Naive B cell (primary cell): ENCODE measurements at regions not wholly inside any gene's neighbourhood (a gene's known extent, or its start where the extent isn't known, plus 50 kb on each side); places are given as distances from the start of the nearest gene placed in this dataset.

Source experiments
- ATAC-seq, 2 donors: fragments of 150-1000 bp; cut with Tn5 transposase; 2 replicates each; pipeline ENCODE4 v1.10.0; 2021; ENCODE audit warnings: low read depth in 2 of 2, mild to moderate bottlenecking in 2 of 2, moderate library complexity in 2 of 2
- DNase-seq: peaks from one replicate; pipeline ENCODE4 v3.0.0; 2022
- H3K27ac Mint-ChIP-seq, 6 donors: one replicate each; pipeline ENCODE4 v1.8.0; 2020 to 2022; ENCODE audit warnings: mild to moderate bottlenecking in 6 of 6, mixed read lengths in 6 of 6, moderate library complexity in 5 of 6, inconsistent platforms in 2 of 6
- H3K27me3 Mint-ChIP-seq, 3 donors: one replicate each; pipeline ENCODE4 v1.8.0; 2021 to 2022; ENCODE audit warnings: mixed read lengths in 3 of 3, mild to moderate bottlenecking in 1 of 3
- H3K36me3 Mint-ChIP-seq, 2 donors: one replicate each; pipeline ENCODE4 v1.8.0; 2020 to 2022; ENCODE audit warnings: mixed read lengths in 2 of 2, inconsistent platforms in 1 of 2, mild to moderate bottlenecking in 1 of 2
- H3K4me1 Mint-ChIP-seq, 3 donors: one replicate each; pipeline ENCODE4 v1.8.0; 2020 to 2022; ENCODE audit warnings: mixed read lengths in 3 of 3, inconsistent platforms in 1 of 3, mild to moderate bottlenecking in 1 of 3, moderate library complexity in 1 of 3
- H3K4me3 Mint-ChIP-seq, 8 donors: one replicate each; pipeline ENCODE4 v1.8.0; 2020 to 2022; ENCODE audit warnings: mild to moderate bottlenecking in 8 of 8, mixed read lengths in 8 of 8, moderate library complexity in 8 of 8, inconsistent platforms in 2 of 8
- H3K9me3 Mint-ChIP-seq, 7 donors: one replicate each; pipeline ENCODE4 v1.8.0; 2020 to 2022; ENCODE audit warnings: mixed read lengths in 7 of 7, mild to moderate bottlenecking in 5 of 7, inconsistent platforms in 2 of 7, moderate library complexity in 1 of 7

DNA sequence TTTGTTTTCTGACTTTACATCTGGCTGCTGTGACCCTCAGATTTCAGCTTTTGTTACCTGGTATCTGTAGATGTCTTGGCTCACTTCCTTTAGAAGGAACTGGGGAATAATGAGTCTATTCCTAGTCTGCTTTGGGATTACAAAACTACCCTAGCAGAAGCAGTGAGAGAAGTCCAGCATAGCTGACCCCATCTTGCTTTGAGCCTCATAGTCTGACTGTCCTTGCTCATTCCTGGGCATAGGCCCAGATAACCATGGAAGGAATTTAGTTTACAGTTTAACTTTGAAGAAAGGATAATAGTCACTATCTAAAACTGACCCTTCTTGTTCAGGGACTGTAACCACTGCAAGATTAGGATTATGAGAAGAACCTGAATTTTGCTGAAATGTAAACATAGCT is 163.0 kb upstream of the HNMT start:
- no peaks in the 10 kb centered on the region for H3K36me3 Mint-ChIP-seq
- no peak overlapping the region for H3K4me3 Mint-ChIP-seq
- no peak for DNase-seq
- no peaks in the 10 kb centered on the region for H3K27me3 Mint-ChIP-seq
- peaks cover 3 to 37% (median 12%) of the 10 kb centered on the region in 7 donors for H3K9me3 Mint-ChIP-seq
- no peak for ATAC-seq
- no peaks in the 10 kb centered on the region for H3K4me1 Mint-ChIP-seq
- H3K27ac Mint-ChIP-seq = no peak overlapping the region

DNA sequence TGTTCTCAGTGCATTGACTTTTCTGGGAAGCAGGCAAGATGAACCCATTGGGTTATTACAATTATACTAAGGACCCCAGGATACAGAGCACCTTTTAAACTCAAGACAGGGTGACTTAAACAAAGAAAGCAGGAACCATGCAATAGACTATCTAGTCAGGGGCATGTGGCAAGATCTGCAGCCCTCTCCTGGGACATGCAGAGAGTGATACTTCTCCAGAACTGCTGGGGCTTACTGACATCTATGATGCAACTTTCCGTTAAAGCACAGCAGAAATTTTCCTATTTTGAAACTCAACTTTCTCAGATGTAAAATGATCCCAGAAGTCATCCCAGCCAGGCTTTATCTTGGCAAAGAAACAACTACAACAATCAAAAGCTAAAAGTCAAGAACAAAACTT is 162.2 kb upstream of the HNMT start:
- Mint-ChIP-seq H3K27me3 (no peaks in the 10 kb centered on the region), H3K36me3 (no peaks in the 10 kb centered on the region), H3K27ac (no peak overlapping the region), H3K4me1 (no peaks in the 10 kb centered on the region), H3K4me3 (no peak overlapping the region), H3K9me3 (peaks cover 3 to 37% (median 12%) of the 10 kb centered on the region in 7 donors)
- ATAC-seq (no peak), DNase-seq (no peak)

- Mint-ChIP-seq H3K9me3 (peaks cover 6 to 33% (median 9%) of the 10 kb centered on the region in 7 donors), H3K36me3 (no peaks in the 10 kb centered on the region), H3K27ac (no peak overlapping the region)
These were observed 158.0 kb upstream of the HNMT start for GRCh38 chr2:137806068-137806805.

GRCh38 chr2:137809252-137809651 is 155.0 kb upstream of the HNMT start:
- DNase-seq (no peak), ATAC-seq (no peak)
- Mint-ChIP-seq H3K36me3 (no peaks in the 10 kb centered on the region), H3K27me3 (no peaks in the 10 kb centered on the region), H3K9me3 (peaks cover 0 to 10% (median 6%) of the 10 kb centered on the region in 7 donors), H3K27ac (no peak overlapping the region), H3K4me3 (no peak overlapping the region), H3K4me1 (no peaks in the 10 kb centered on the region)

More at GRCh38 chr2:137806068-137806805, 158.0 kb upstream of the HNMT start:
- Mint-ChIP-seq H3K4me3 (no peak overlapping the region), H3K4me1 (no peaks in the 10 kb centered on the region), H3K27me3 (no peaks in the 10 kb centered on the region)
- ATAC-seq (no peak), DNase-seq (no peak)

- peaks cover 0 to 10% (median 6%) of the 10 kb centered on the region in 7 donors for H3K9me3 Mint-ChIP-seq
- H3K36me3 Mint-ChIP-seq = no peaks in the 10 kb centered on the region
- no peak for DNase-seq
- no peak for ATAC-seq
- H3K4me1 Mint-ChIP-seq = no peaks in the 10 kb centered on the region
- H3K27me3 Mint-ChIP-seq = no peaks in the 10 kb centered on the region
- no peak overlapping the region for H3K4me3 Mint-ChIP-seq
- H3K27ac Mint-ChIP-seq = no peak overlapping the region
These were observed 154.4 kb upstream of the HNMT start for GRCh38 chr2:137809837-137810236.

- H3K27me3 Mint-ChIP-seq = no peaks in the 10 kb centered on the region
- H3K9me3 Mint-ChIP-seq = peaks cover 0 to 10% (median 6%) of the 10 kb centered on the region in 7 donors
- H3K27ac Mint-ChIP-seq = no peak overlapping the region
- H3K4me1 Mint-ChIP-seq = no peaks in the 10 kb centered on the region
- ATAC-seq = no peak
- H3K36me3 Mint-ChIP-seq = no peaks in the 10 kb centered on the region
- DNase-seq = no peak
- H3K4me3 Mint-ChIP-seq = no peak overlapping the region
These were observed 151.8 kb upstream of the HNMT start for GRCh38 chr2:137812517-137812916.

GRCh38 chr2:137813176-137813575 is 151.1 kb upstream of the HNMT start:
- peaks cover 0 to 9% (median 6%) of the 10 kb centered on the region in 7 donors for H3K9me3 Mint-ChIP-seq
- H3K36me3 Mint-ChIP-seq = no peaks in the 10 kb centered on the region
- H3K4me1 Mint-ChIP-seq = no peaks in the 10 kb centered on the region
- DNase-seq (no peak), ATAC-seq (no peak)
- H3K27me3 Mint-ChIP-seq = no peaks in the 10 kb centered on the region
- H3K4me3 Mint-ChIP-seq = no peak overlapping the region
- no peak overlapping the region for H3K27ac Mint-ChIP-seq

- no peak overlapping the region for H3K27ac Mint-ChIP-seq
- peaks cover 0 to 2% (median 1%) of the 10 kb centered on the region in 3 donors for H3K27me3 Mint-ChIP-seq
- ATAC-seq = no peak
- H3K4me3 Mint-ChIP-seq = no peak overlapping the region
- DNase-seq = no peak
- no peaks in the 10 kb centered on the region for H3K9me3 Mint-ChIP-seq
- H3K36me3 Mint-ChIP-seq = no peaks in the 10 kb centered on the region
- no peaks in the 10 kb centered on the region for H3K4me1 Mint-ChIP-seq
These were observed 147.2 kb upstream of the HNMT start for GRCh38 chr2:137817058-137817457.

- H3K27ac Mint-ChIP-seq = no peak overlapping the region
- H3K9me3 Mint-ChIP-seq = peaks cover 0 to 5% (median 0%) of the 10 kb centered on the region in 7 donors
- H3K4me3 Mint-ChIP-seq = no peak overlapping the region
- no peaks in the 10 kb centered on the region for H3K36me3 Mint-ChIP-seq
- peaks cover 0 to 13% (median 9%) of the 10 kb centered on the region in 3 donors for H3K27me3 Mint-ChIP-seq
- DNase-seq (no peak), ATAC-seq (no peak)
- no peaks in the 10 kb centered on the region for H3K4me1 Mint-ChIP-seq
These were observed 141.1 kb upstream of the HNMT start for GRCh38 chr2:137823196-137823595.

- ATAC-seq (no peak), DNase-seq (no peak)
- H3K4me1 Mint-ChIP-seq = no peaks in the 10 kb centered on the region
- H3K4me3 Mint-ChIP-seq = no peak overlapping the region
- no peak overlapping the region for H3K27ac Mint-ChIP-seq
- peaks cover 0 to 16% (median 13%) of the 10 kb centered on the region in 3 donors for H3K27me3 Mint-ChIP-seq
- H3K9me3 Mint-ChIP-seq = peaks cover 0 to 5% (median 0%) of the 10 kb centered on the region in 7 donors
- no peaks in the 10 kb centered on the region for H3K36me3 Mint-ChIP-seq
These were observed 139.8 kb upstream of the HNMT start for GRCh38 chr2:137824501-137824900.

GRCh38 chr2:137826373-137827372 is 137.6 kb upstream of the HNMT start:
- H3K27ac Mint-ChIP-seq = peak overlapping the region in 1 of 6 donors; percentile 68
- no peak for DNase-seq
- H3K4me1 Mint-ChIP-seq = no peaks in the 10 kb centered on the region
- no peak overlapping the region for H3K4me3 Mint-ChIP-seq
- H3K27me3 Mint-ChIP-seq = peaks cover 0 to 17% (median 13%) of the 10 kb centered on the region in 3 donors
- no peak for ATAC-seq
- H3K36me3 Mint-ChIP-seq = no peaks in the 10 kb centered on the region
- H3K9me3 Mint-ChIP-seq = peaks cover 0 to 5% (median 0%) of the 10 kb centered on the region in 7 donors

DNA sequence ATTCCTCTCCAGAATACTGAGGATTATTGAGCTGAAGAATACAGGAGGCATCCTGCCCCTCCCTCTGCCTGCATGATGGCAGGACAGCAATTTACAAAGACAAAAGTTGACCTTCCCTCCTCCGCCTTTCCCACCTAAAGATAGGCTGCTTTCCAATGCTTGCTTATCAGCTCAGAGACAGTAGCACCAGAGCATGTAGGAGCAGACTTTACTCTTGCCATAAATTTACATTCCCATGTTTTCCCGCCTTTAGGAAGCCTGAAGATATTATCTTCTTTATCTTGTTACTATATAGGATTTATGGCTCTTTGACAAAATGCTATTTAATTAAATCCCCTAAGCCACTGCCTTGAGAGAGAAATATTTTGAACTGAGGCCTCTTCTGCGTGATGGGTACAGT is 135.6 kb upstream of the HNMT start:
- H3K9me3 Mint-ChIP-seq = no peaks in the 10 kb centered on the region
- no peaks in the 10 kb centered on the region for H3K4me1 Mint-ChIP-seq
- DNase-seq (no peak), ATAC-seq (no peak)
- H3K36me3 Mint-ChIP-seq = no peaks in the 10 kb centered on the region
- H3K27me3 Mint-ChIP-seq = peaks cover 0 to 8% (median 6%) of the 10 kb centered on the region in 3 donors
- H3K27ac Mint-ChIP-seq = no peak overlapping the region
- no peak overlapping the region for H3K4me3 Mint-ChIP-seq

GRCh38 chr2:137829251-137829650 is 135.0 kb upstream of the HNMT start:
- H3K4me3 Mint-ChIP-seq = no peak overlapping the region
- no peaks in the 10 kb centered on the region for H3K4me1 Mint-ChIP-seq
- no peaks in the 10 kb centered on the region for H3K9me3 Mint-ChIP-seq
- DNase-seq (no peak), ATAC-seq (no peak)
- peaks cover 0 to 8% (median 6%) of the 10 kb centered on the region in 3 donors for H3K27me3 Mint-ChIP-seq
- H3K27ac Mint-ChIP-seq = no peak overlapping the region
- no peaks in the 10 kb centered on the region for H3K36me3 Mint-ChIP-seq
